H9 (cell line): ENCODE measurements at regions not wholly inside any gene's neighbourhood (a gene's known extent, or its start where the extent isn't known, plus 50 kb on each side); places are given as distances from the start of the nearest gene placed in this dataset.

Experiments
- DNase-seq: peaks from one replicate; pipeline ENCODE4 v3.0.0-alpha.2; 2017
- H2AFZ ChIP-seq: one replicate; pipeline ENCODE4 v1.6.1; 2013; ENCODE audit warnings: mild to moderate bottlenecking, low read length, control low read depth, moderate library complexity
- H2AK5ac ChIP-seq: 2 replicates; pipeline ENCODE4 v1.6.1; 2013; ENCODE audit warnings: low read length, control low read depth, mixed read lengths; ENCODE audit not compliant: insufficient read length
- H2BK120ac ChIP-seq: one replicate; pipeline ENCODE4 v1.6.1; 2013; ENCODE audit warnings: low read depth, mild to moderate bottlenecking, low read length, control low read depth, inconsistent platforms; ENCODE audit not compliant: poor library complexity, severe bottlenecking
- H2BK12ac ChIP-seq: 2 replicates; pipeline ENCODE4 v1.6.1; 2013; ENCODE audit warnings: low read length, control low read depth, mixed read lengths, low read depth; ENCODE audit not compliant: insufficient read length
- H2BK15ac ChIP-seq: 2 replicates; pipeline ENCODE4 v1.6.1; 2013; ENCODE audit warnings: low read depth, low read length, control low read depth
- H2BK20ac ChIP-seq: one replicate; pipeline ENCODE4 v1.6.1; 2013; ENCODE audit warnings: low read depth, mild to moderate bottlenecking, low read length, control low read depth, inconsistent platforms; ENCODE audit not compliant: poor library complexity, severe bottlenecking
- H2BK5ac ChIP-seq: 2 replicates; pipeline ENCODE4 v1.6.1; 2013; ENCODE audit warnings: low read length, control low read depth, mixed read lengths; ENCODE audit not compliant: insufficient read length
- H3K14ac ChIP-seq: 2 replicates; pipeline ENCODE4 v1.6.1; 2013; ENCODE audit warnings: low read length, control low read depth; ENCODE audit not compliant: insufficient read depth
- H3K18ac ChIP-seq: 2 replicates; pipeline ENCODE4 v1.6.1; 2013; ENCODE audit warnings: low read depth, mild to moderate bottlenecking, mixed read lengths, low read length, control low read depth; ENCODE audit not compliant: insufficient read length
- H3K23ac ChIP-seq: 2 replicates; pipeline ENCODE4 v1.6.1; 2013; ENCODE audit warnings: low read length, control low read depth, mixed read lengths, low read depth; ENCODE audit not compliant: insufficient read length
- H3K23me2 ChIP-seq: 2 replicates; pipeline ENCODE4 v1.6.1; 2013; ENCODE audit warnings: low read depth, mild to moderate bottlenecking, mixed read lengths, low read length, control low read depth; ENCODE audit not compliant: insufficient read length, poor library complexity, severe bottlenecking
- H3K27ac ChIP-seq: 2 replicates; pipeline ENCODE4 v1.5.1; 2013; ENCODE audit warnings: low read length, control low read depth, mixed read lengths, low read depth; ENCODE audit not compliant: insufficient read length
- H3K27me3 ChIP-seq: 2 replicates; pipeline ENCODE4 v1.6.1; 2013; ENCODE audit warnings: low read length, control low read depth, inconsistent platforms; ENCODE audit not compliant: insufficient read depth
- H3K4ac ChIP-seq: 2 replicates; pipeline ENCODE4 v1.6.1; 2013; ENCODE audit warnings: low read depth, mild to moderate bottlenecking, control low read depth, inconsistent platforms, low read length, moderate library complexity
- H3K4me1 ChIP-seq: 2 replicates; pipeline ENCODE4 v1.6.1; 2013; ENCODE audit warnings: low read length, control low read depth, inconsistent platforms; ENCODE audit not compliant: insufficient read depth
- H3K4me2 ChIP-seq: 2 replicates; pipeline ENCODE4 v1.6.1; 2013; ENCODE audit warnings: low read length, control low read depth, mixed read lengths; ENCODE audit not compliant: insufficient read length, insufficient read depth
- H3K56ac ChIP-seq: 2 replicates; pipeline ENCODE4 v1.6.1; 2013; ENCODE audit warnings: low read depth, mild to moderate bottlenecking, mixed read lengths, low read length, control low read depth; ENCODE audit not compliant: insufficient read length
- H3K79me1 ChIP-seq: 2 replicates; pipeline ENCODE4 v1.6.1; 2013; ENCODE audit warnings: low read depth, mild to moderate bottlenecking, moderate library complexity, low read length, control low read depth, inconsistent platforms; ENCODE audit not compliant: insufficient read depth, poor library complexity, severe bottlenecking
- H3K79me2 ChIP-seq: 2 replicates; pipeline ENCODE4 v1.6.1; 2013; ENCODE audit warnings: low read length, control low read depth, inconsistent platforms; ENCODE audit not compliant: insufficient read depth
- H3K9ac ChIP-seq: 2 replicates; pipeline ENCODE4 v1.6.1; 2013; ENCODE audit warnings: low read length, control low read depth, mixed read lengths; ENCODE audit not compliant: insufficient read length; ENCODE audit errors: extremely low read depth
- H3K9me3 ChIP-seq: one replicate; pipeline ENCODE4 v1.6.1; 2013; ENCODE audit warnings: low read depth, low read length, inconsistent platforms; ENCODE audit not compliant: control insufficient read depth
- H3T11ph ChIP-seq: one replicate; pipeline ENCODE4 v1.6.1; 2013; ENCODE audit warnings: mild to moderate bottlenecking, low read length, control low read depth, inconsistent platforms
- H4K20me1 ChIP-seq: one replicate; pipeline ENCODE4 v1.6.1; 2013; ENCODE audit not compliant: control insufficient read depth, insufficient read length, insufficient read depth
- H4K5ac ChIP-seq: 2 replicates; pipeline ENCODE4 v1.6.1; 2013; ENCODE audit warnings: low read depth, mild to moderate bottlenecking, mixed read lengths, low read length, control low read depth; ENCODE audit not compliant: insufficient read length
- H4K8ac ChIP-seq: replicated peaks from 2 replicates; pipeline ENCODE4 v1.6.1; 2013; ENCODE audit warnings: low read length, control low read depth, mixed read lengths, low read depth; ENCODE audit not compliant: insufficient read length
- H4K91ac ChIP-seq: 2 replicates; pipeline ENCODE4 v1.6.1; 2013; ENCODE audit warnings: low read depth, mild to moderate bottlenecking, moderate library complexity, mixed read lengths, low read length, control low read depth; ENCODE audit not compliant: insufficient read length
- H3K27ac Mint-ChIP-seq, 3 experiments: 2 replicates in 2 of 3; 3 replicates in 1 of 3; pipeline ENCODE4 v1.8.0; 2020 to 2021; ENCODE audit warnings: mixed read lengths in 3 of 3, mild to moderate bottlenecking in 1 of 3, moderate library complexity in 1 of 3
- H3K27me3 Mint-ChIP-seq: 2 replicates; pipeline ENCODE4 v1.8.0; 2021; ENCODE audit warnings: low read depth, mild to moderate bottlenecking, moderate library complexity, mixed read lengths
- H3K36me3 Mint-ChIP-seq, 3 experiments: 2 replicates in 2 of 3; 3 replicates in 1 of 3; pipeline ENCODE4 v1.8.0; 2020 to 2021; ENCODE audit warnings: low read depth in 3 of 3, mixed read lengths in 3 of 3; ENCODE audit not compliant: insufficient read depth in 1 of 3
- H3K4me1 Mint-ChIP-seq, 2 experiments: 2 replicates each; pipeline ENCODE4 v1.8.0; 2020; ENCODE audit warnings: mixed read lengths in 2 of 2
- H3K4me3 Mint-ChIP-seq, 2 experiments: 2 replicates in 1 of 2; 3 replicates in 1 of 2; pipeline ENCODE4 v1.8.0; 2020 to 2021; ENCODE audit warnings: mild to moderate bottlenecking in 2 of 2, mixed read lengths in 2 of 2, moderate library complexity in 1 of 2
- H3K9me3 Mint-ChIP-seq, 2 experiments: 2 replicates in 1 of 2; 3 replicates in 1 of 2; pipeline ENCODE4 v1.8.0; 2020; ENCODE audit warnings: mild to moderate bottlenecking in 2 of 2, mixed read lengths in 2 of 2, moderate library complexity in 1 of 2
- CTCF ChIP-seq: fragments of 200-600 bp; sonication (generic); conservative IDR thresholded peaks from 3 replicates; pipeline ENCODE4 v1.8.0; 2021; ENCODE audit warnings: antibody characterized with exemption, mild to moderate bottlenecking
- WGBS: extraction: QIAGEN DNeasy Blood & Tissue Kit; methylation state at CpG from one replicate; pipeline ENCODE4 v1.1.7; 2013; ENCODE audit warnings: missing lambda C conversion rate, low lambda C conversion rate, mixed read lengths; ENCODE audit not compliant: insufficient read length; ENCODE audit errors: extremely low coverage; 5-methylcytosine and 5-hydroxymethylcytosine counted together

- Histone ChIP-seq H2BK120ac (no peak overlapping the region), H3K4me2 (no peak overlapping the region), H3K23ac (no peak overlapping the region), H3K4me1 (no peaks in the 10 kb centered on the region), H4K5ac (no peak overlapping the region), H3K79me2 (no peaks in the 10 kb centered on the region), H2AFZ (no peak overlapping the region), H3K56ac (no peak overlapping the region), H2BK12ac (no peak overlapping the region), H2AK5ac (no peak overlapping the region), H3K14ac (no peak overlapping the region), H2BK15ac (no peak overlapping the region), H3K79me1 (no peaks in the 10 kb centered on the region), H2BK5ac (no peak overlapping the region), H2BK20ac (no peak overlapping the region), H3K9ac (no peak overlapping the region), H3K27ac (no peak overlapping the region), H3K4ac (no peak overlapping the region), H4K20me1 (no peaks in the 10 kb centered on the region), H3K9me3 (no peaks in the 10 kb centered on the region), H4K91ac (no peak overlapping the region), H3T11ph (no peak overlapping the region), H4K8ac (no peak overlapping the region), H3K23me2 (no peaks in the 10 kb centered on the region), H3K27me3 (peaks cover 60% of the 10 kb centered on the region), H3K18ac (no peak overlapping the region)
- no peak overlapping the region for H3K4me3 Mint-ChIP-seq
- no peak overlapping the region for H3K27ac Mint-ChIP-seq
- no CpG with 5 or more reads among the region's 5 CpGs for WGBS
- no peaks in the 10 kb centered on the region for H3K9me3 Mint-ChIP-seq
- TF ChIP-seq CTCF, result no peak
- DNase-seq, result no peak
- H3K4me1 Mint-ChIP-seq, result no peaks in the 10 kb centered on the region
- no peaks in the 10 kb centered on the region for H3K36me3 Mint-ChIP-seq
- peaks cover 98% of the 10 kb centered on the region for H3K27me3 Mint-ChIP-seq
Observed at GRCh38 chr22:22099194-22099486, 116.6 kb upstream of the TOP3B start.
